Activated T-cell treated with anti-CD3 and anti-CD28 coated beads, Interleukin-2, amount 50 U/mL, for 4 hours (primary cell): ENCODE measurements at regions not wholly inside any gene's neighbourhood (a gene's known extent, or its start where the extent isn't known, plus 50 kb on each side); places are given as distances from the start of the nearest gene placed in this dataset.

Experiments used
- ATAC-seq, 2 donors: fragments of 200-7000 bp; cut with Tn5 transposase; one replicate each; pipeline ENCODE4 v1.10.0; 2021
- DNase-seq: peaks from one replicate; pipeline ENCODE4 v3.0.0-alpha.2; 2020
- H3K27me3 Mint-ChIP-seq: one replicate; pipeline ENCODE4 v1.8.0; 2021; ENCODE audit warnings: low read depth, mixed read lengths
- H3K36me3 Mint-ChIP-seq: one replicate; pipeline ENCODE4 v1.8.0; 2022; ENCODE audit warnings: mixed read lengths; ENCODE audit not compliant: insufficient read depth
- H3K4me1 Mint-ChIP-seq: one replicate; pipeline ENCODE4 v1.8.0; 2021; ENCODE audit warnings: low read depth, mixed read lengths
- H3K4me3 Mint-ChIP-seq: one replicate; pipeline ENCODE4 v1.8.0; 2021; ENCODE audit warnings: mild to moderate bottlenecking, moderate library complexity, mixed read lengths
- H3K9me3 Mint-ChIP-seq: one replicate; pipeline ENCODE4 v1.8.0; 2021; ENCODE audit warnings: mixed read lengths

- ATAC-seq (no peak), DNase-seq (no peak)
- Mint-ChIP-seq H3K4me3 (no peak overlapping the region), H3K4me1 (no peaks in the 10 kb centered on the region), H3K36me3 (no peaks in the 10 kb centered on the region), H3K9me3 (peaks cover 14% of the 10 kb centered on the region), H3K27me3 (no peaks in the 10 kb centered on the region)
These were observed 396.2 kb upstream of the KIF2B start for GRCh38 chr17:53426505-53426904.

- H3K27me3 Mint-ChIP-seq: no peaks in the 10 kb centered on the region
- peaks cover 4% of the 10 kb centered on the region for H3K9me3 Mint-ChIP-seq
- H3K4me3 Mint-ChIP-seq: no peak overlapping the region
- DNase-seq (no peak), ATAC-seq (no peak)
- H3K4me1 Mint-ChIP-seq: no peaks in the 10 kb centered on the region
- H3K36me3 Mint-ChIP-seq: no peaks in the 10 kb centered on the region
These were observed 402.6 kb upstream of the KIF2B start for GRCh38 chr17:53420035-53420641.

GRCh38 chr17:53409588-53409987, 413.1 kb upstream of the KIF2B start:
- Mint-ChIP-seq H3K36me3 (no peaks in the 10 kb centered on the region), H3K4me1 (no peaks in the 10 kb centered on the region), H3K27me3 (no peaks in the 10 kb centered on the region), H3K4me3 (no peak overlapping the region), H3K9me3 (peaks cover 21% of the 10 kb centered on the region)
- no peak for ATAC-seq
- DNase-seq: no peak

GRCh38 chr17:53406907-53407306, 415.8 kb upstream of the KIF2B start:
- Mint-ChIP-seq H3K27me3 (no peaks in the 10 kb centered on the region), H3K9me3 (peaks cover 28% of the 10 kb centered on the region), H3K4me3 (no peak overlapping the region), H3K4me1 (no peaks in the 10 kb centered on the region), H3K36me3 (no peaks in the 10 kb centered on the region)
- no peak for ATAC-seq
- no peak for DNase-seq

- no peak for ATAC-seq
- H3K36me3 Mint-ChIP-seq: no peaks in the 10 kb centered on the region
- H3K9me3 Mint-ChIP-seq: peaks cover 2% of the 10 kb centered on the region
These were observed 431.5 kb upstream of the KIF2B start for GRCh38 chr17:53391197-53391596.

GRCh38 chr17:53390575-53390974, 432.2 kb upstream of the KIF2B start:
- ATAC-seq: no peak
- no peak overlapping the region for H3K4me3 Mint-ChIP-seq

More at GRCh38 chr17:53391197-53391596, 431.5 kb upstream of the KIF2B start:
- peaks cover 2% of the 10 kb centered on the region for H3K27me3 Mint-ChIP-seq
- no peak overlapping the region for H3K4me3 Mint-ChIP-seq
- DNase-seq: no peak
- no peaks in the 10 kb centered on the region for H3K4me1 Mint-ChIP-seq

GRCh38 chr17:53387745-53388144, 435.0 kb upstream of the KIF2B start:
- Mint-ChIP-seq H3K4me3 (no peak overlapping the region), H3K9me3 (no peaks in the 10 kb centered on the region), H3K4me1 (no peaks in the 10 kb centered on the region), H3K36me3 (no peaks in the 10 kb centered on the region), H3K27me3 (no peaks in the 10 kb centered on the region)
- DNase-seq (no peak), ATAC-seq (no peak)

More at GRCh38 chr17:53390575-53390974, 432.2 kb upstream of the KIF2B start:
- Mint-ChIP-seq H3K4me1 (no peaks in the 10 kb centered on the region), H3K27me3 (no peaks in the 10 kb centered on the region), H3K9me3 (no peaks in the 10 kb centered on the region), H3K36me3 (no peaks in the 10 kb centered on the region)
- no peak for DNase-seq

GRCh38 chr17:53353919-53354351, 468.8 kb upstream of the KIF2B start:
- ATAC-seq (no peak), DNase-seq (no peak)
- Mint-ChIP-seq H3K9me3 (peaks cover 11% of the 10 kb centered on the region), H3K4me3 (no peak overlapping the region), H3K27me3 (no peaks in the 10 kb centered on the region), H3K4me1 (no peaks in the 10 kb centered on the region), H3K36me3 (no peaks in the 10 kb centered on the region)

GRCh38 chr17:53344778-53345177, 477.9 kb upstream of the KIF2B start:
- Mint-ChIP-seq H3K36me3 (no peaks in the 10 kb centered on the region), H3K4me3 (no peak overlapping the region), H3K4me1 (no peaks in the 10 kb centered on the region), H3K9me3 (peaks cover 10% of the 10 kb centered on the region), H3K27me3 (no peaks in the 10 kb centered on the region)
- no peak for DNase-seq
- ATAC-seq: no peak

GRCh38 chr17:53336281-53336680, 486.4 kb upstream of the KIF2B start:
- no peaks in the 10 kb centered on the region for H3K4me1 Mint-ChIP-seq
- ATAC-seq (no peak), DNase-seq (no peak)
- no peaks in the 10 kb centered on the region for H3K27me3 Mint-ChIP-seq
- no peaks in the 10 kb centered on the region for H3K36me3 Mint-ChIP-seq
- no peak overlapping the region for H3K4me3 Mint-ChIP-seq
- peaks cover 31% of the 10 kb centered on the region for H3K9me3 Mint-ChIP-seq

- DNase-seq: no peak
- no peaks in the 10 kb centered on the region for H3K27me3 Mint-ChIP-seq
- H3K36me3 Mint-ChIP-seq: no peaks in the 10 kb centered on the region
- H3K4me3 Mint-ChIP-seq: no peak overlapping the region
- ATAC-seq: no peak
- peaks cover 31% of the 10 kb centered on the region for H3K9me3 Mint-ChIP-seq
- H3K4me1 Mint-ChIP-seq: no peaks in the 10 kb centered on the region
These were observed 487.3 kb upstream of the KIF2B start for GRCh38 chr17:53335443-53335842.

- Mint-ChIP-seq H3K27me3 (no peaks in the 10 kb centered on the region), H3K4me3 (no peak overlapping the region), H3K4me1 (no peaks in the 10 kb centered on the region), H3K9me3 (peaks cover 15% of the 10 kb centered on the region), H3K36me3 (no peaks in the 10 kb centered on the region)
- ATAC-seq (no peak), DNase-seq (no peak)
These were observed 492.0 kb upstream of the KIF2B start for GRCh38 chr17:53330756-53331155.

GRCh38 chr17:53321651-53322050, 501.1 kb upstream of the KIF2B start:
- H3K27me3 Mint-ChIP-seq: no peaks in the 10 kb centered on the region
- H3K4me3 Mint-ChIP-seq: no peak overlapping the region
- ATAC-seq: no peak

GRCh38 chr17:53319947-53320346, 502.8 kb upstream of the KIF2B start:
- H3K4me1 Mint-ChIP-seq: no peaks in the 10 kb centered on the region
- H3K36me3 Mint-ChIP-seq: no peaks in the 10 kb centered on the region
- H3K27me3 Mint-ChIP-seq: no peaks in the 10 kb centered on the region
- no peak for ATAC-seq
- no peak for DNase-seq
- H3K9me3 Mint-ChIP-seq: peaks cover 10% of the 10 kb centered on the region
- H3K4me3 Mint-ChIP-seq: no peak overlapping the region

More at GRCh38 chr17:53321651-53322050, 501.1 kb upstream of the KIF2B start:
- Mint-ChIP-seq H3K9me3 (peaks cover 10% of the 10 kb centered on the region), H3K36me3 (no peaks in the 10 kb centered on the region), H3K4me1 (no peaks in the 10 kb centered on the region)
- no peak for DNase-seq

- no peak for DNase-seq
These were observed 505.7 kb upstream of the KIF2B start for GRCh38 chr17:53316988-53317387.

More at GRCh38 chr17:53316988-53317387, 505.7 kb upstream of the KIF2B start:
- no peak for ATAC-seq
- Mint-ChIP-seq H3K4me1 (no peaks in the 10 kb centered on the region), H3K36me3 (no peaks in the 10 kb centered on the region), H3K4me3 (no peak overlapping the region), H3K27me3 (no peaks in the 10 kb centered on the region), H3K9me3 (peaks cover 8% of the 10 kb centered on the region)
